Activated CD8-positive, alpha-beta memory T cell treated with anti-CD3 and anti-CD28 coated beads, Interleukin-2, amount 50 U/mL, for 24 hours (primary cell): ENCODE measurements at regions not wholly inside any gene's neighbourhood (a gene's known extent, or its start where the extent isn't known, plus 50 kb on each side); places are given as distances from the start of the nearest gene placed in this dataset.

Experiments
- DNase-seq: peaks from one replicate; pipeline ENCODE4 v3.0.0-alpha.2; 2020; ENCODE audit errors: extremely low read depth

DNA sequence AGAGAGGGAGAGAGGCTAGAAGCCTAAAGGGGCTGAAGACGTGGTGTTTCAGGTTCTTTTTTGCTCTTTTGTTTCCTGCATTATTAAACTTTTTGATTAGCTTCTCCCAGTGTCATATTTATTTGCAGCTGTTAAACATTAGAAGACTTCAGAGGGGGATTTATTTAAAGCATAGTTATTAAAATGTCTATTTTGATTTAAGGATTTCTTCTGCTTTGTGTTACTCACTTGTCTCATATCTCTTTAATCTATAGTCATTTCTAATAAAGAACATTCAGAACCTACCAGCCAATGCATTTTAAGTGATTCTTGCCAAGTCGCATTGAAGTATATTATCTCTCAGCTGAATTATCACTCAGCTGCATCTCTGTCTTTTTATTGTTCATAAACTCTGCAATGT lies 152.0 kb upstream of the DYRK2 start:
- DNase-seq = no peak

DNA sequence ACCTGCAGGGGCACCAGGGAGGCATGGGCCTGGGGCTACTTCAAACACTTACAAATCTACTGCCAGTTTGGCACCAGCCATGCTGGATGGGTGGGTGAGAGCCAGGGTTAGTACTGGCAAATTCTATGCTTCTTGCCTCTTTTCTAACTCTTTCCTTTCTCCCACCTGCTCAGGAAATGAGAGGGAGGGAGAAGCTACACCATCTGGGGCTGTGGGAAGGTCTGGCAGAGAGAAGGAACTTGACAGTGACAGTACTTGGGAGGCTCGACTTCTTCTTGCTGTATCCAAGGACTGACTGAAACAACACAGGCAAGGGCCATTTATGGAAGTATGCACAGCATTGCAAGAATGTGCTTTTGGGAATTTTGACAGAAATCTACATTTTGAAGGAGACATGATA lies 149.6 kb upstream of the DYRK2 start:
- no peak for DNase-seq

DNA sequence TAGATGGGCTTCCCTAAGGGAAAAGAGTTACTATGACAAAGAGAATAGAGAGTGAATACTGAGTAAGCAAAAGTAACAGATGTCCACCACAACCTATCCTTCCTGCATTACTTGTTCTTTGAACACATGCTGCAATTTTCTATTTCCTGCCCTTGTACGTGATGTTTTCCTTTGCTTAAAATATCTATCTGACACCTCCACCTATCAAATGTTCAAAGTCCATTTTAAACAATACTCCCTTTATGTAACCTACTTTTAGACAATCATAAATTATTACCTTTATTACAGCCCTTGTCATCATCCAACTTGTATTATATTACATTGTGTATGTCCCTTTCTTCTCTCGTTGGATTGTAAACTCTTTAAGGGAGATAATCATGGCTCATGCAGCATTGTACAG lies 147.2 kb upstream of the DYRK2 start:
- DNase-seq = no peak

DNA sequence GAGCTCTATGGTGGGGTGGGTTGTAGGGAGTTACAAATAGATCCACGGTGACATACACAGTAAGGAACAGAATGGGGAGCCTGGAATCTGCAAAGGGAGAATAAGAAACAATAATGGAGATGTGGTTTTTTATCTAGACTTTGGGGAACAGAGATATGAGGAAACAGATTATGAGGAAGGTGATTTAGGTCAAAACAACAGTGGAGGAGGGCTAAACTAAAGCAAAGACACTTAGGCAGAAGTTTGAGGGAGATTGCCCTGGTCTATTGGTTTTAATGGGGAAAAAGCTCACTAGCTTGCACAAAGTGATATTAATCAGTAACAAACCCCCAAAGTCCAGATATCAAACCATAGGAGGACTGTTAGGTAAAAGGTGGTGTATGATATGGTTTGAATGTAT lies 144.5 kb upstream of the DYRK2 start:
- DNase-seq = no peak

DNA sequence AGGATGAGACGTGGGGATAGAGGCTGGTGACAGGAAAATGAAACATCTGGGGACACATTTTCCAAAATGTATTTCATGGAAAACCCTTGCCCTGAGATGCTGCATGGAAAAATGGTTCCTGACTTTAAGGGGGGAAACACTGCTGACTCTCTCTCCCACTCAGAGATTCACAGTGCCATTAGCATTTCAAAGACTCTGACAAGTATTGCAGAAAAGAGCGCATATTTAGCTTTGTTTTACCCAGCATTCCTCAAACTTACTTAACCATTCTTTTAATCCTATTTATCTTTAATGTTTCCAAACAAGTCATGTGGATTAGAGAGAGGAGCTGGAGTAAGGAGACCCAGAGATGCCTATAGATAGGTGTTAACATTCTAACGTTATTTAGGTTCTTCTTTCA lies 141.8 kb upstream of the DYRK2 start:
- DNase-seq = no peak

DNA sequence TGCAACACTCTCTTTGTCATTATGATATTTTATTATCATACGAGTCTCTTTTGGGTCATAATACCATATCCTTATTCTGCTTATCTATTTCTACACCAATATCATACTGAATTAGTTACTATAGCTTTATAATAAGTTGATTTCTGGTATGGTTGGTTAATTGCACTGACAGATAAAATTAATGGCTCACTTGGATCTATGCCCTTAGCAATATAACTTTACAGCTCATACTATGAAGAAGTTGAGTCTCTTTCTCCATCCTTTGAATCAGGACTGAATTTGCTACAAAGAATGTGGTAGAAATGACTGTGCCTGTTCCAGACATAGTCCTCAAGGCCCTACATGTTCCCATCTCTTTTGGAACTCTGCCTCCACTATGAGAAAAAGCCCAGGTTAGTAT lies 139.7 kb upstream of the DYRK2 start:
- DNase-seq = no peak

DNA sequence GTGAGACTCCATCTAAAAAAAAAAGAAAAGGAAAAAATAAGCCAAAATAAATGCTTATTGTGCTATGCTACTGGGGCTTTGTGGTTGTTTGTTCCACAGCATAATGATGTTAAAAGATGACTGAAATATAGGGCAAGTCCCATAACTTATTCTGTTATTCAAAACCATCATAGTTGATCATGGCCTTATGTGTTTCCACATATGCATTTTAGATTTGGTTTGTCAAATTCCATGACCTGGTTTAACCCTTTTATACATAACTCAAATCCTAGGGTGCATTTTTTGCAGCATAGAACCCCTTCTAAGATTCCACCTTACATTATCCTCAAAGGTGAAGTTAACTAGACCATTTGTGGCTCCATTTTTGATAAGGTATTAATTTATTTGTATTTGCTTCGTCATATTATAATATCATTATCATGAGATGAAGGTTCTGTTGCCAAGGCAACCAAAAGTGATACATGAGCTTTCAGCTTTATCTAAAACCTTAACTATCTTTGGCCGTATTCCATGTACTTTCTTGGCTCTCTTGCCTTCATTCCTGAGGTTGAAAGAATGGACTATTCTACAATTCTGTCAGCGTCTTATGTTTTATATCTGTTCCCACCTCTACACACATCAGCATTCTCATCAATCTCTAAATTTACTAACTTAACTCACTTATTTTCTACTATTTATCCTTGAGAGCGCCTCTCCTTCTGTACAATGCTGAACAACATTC lies 138.7 kb upstream of the DYRK2 start:
- no peak for DNase-seq

DNA sequence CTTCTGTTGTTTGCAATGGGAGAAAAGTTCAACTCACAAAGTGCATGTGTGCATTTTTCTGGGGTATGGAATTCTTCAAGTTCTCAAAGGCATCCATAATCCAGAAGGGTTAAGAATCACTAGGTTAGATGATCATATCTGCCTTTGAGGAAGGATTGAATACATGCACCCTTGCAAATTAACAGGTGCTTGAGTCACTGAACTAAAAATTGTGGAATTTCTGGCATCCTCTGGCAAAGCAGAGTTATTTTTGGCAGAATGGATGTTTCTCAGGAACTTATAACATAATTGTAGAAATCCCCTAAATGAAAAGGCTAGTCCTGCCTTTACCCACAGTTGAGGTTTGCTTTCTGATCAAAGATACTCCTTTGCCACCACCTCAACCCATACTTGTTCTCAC lies 136.5 kb upstream of the DYRK2 start:
- no peak for DNase-seq

DNA sequence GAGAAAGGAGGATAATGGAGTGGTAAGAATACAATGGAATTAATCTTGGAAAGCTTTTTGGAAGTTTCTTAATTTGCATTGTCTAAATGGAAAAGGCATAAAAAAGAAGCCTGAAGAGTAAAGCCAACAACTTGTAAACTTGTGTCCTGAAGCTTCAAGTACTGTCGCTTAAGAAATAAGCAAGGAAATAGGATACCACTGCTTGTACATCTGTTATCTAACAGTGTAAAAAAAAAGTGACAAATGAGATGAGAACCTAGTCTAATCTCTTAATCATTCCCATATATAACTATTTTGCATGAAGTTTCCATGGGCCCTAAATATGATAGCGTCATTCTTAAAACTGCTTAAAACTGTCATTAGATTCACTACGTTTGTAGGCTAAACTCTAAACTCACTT lies 134.0 kb upstream of the DYRK2 start:
- DNase-seq = no peak

DNA sequence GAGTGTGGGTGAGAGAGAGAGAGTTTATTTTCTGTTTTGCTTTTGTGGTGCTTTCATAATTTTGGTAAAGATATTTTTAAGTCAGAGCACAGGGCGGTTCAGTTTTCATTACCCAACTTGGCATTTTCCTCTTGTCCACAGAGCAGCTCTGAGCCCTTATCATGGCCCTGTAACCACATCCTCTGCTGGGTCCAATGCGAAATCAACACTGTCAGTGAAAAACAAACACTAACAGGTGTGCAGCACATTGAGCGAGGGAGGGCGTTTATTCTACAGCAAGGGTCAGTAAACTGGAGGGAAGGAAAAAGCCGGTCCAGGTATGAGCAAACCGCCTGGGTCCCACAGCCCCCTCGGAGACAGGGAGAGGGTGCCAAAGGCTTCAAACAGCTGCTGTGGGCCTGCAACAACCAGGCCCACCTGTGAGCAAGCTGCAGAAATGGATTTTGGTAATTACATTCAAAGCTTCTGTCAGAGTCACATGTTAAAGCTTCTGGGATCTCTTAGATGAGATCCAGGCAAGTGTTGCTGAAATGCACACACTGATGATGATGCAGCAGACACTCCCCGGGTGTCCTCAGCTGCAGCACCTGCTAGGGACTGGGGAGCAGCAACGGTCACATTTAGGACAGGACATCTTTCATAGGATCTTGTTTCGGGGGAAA lies 132.7 kb upstream of the DYRK2 start:
- DNase-seq = no peak

DNA sequence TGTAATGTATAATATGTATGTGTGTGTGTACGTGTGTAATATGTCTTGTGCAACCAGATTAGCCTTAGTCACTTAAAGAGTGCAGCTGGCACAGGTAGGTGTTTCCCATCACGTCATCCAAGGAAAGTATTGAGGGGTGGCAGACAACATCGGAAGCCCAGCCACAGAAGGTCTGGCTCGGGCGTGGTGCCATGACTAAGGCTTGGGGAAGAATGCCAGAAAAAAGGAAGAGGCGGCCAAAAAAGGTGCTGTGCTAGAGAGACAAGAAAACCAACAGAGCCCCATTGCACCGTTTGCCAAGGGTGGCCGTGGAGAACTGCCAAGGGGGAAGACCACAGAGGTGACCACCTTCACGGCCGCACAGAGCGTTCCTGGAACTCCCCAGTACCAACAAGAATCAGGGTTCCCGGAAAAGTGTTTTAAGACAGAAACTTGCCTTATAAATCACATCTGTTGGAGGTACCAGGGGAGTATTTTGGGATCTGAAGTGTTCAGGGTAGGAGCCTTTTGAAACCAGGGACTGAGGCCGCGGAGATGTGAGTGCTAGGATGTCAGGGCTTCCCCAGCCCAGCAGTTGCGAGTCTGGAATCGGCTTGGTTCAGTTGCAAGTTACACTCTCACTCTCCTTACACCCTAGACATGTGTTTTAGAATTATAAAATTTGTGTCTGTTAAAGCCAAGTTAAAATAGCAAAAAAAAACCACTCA lies 131.2 kb upstream of the DYRK2 start:
- DNase-seq = no peak

DNA sequence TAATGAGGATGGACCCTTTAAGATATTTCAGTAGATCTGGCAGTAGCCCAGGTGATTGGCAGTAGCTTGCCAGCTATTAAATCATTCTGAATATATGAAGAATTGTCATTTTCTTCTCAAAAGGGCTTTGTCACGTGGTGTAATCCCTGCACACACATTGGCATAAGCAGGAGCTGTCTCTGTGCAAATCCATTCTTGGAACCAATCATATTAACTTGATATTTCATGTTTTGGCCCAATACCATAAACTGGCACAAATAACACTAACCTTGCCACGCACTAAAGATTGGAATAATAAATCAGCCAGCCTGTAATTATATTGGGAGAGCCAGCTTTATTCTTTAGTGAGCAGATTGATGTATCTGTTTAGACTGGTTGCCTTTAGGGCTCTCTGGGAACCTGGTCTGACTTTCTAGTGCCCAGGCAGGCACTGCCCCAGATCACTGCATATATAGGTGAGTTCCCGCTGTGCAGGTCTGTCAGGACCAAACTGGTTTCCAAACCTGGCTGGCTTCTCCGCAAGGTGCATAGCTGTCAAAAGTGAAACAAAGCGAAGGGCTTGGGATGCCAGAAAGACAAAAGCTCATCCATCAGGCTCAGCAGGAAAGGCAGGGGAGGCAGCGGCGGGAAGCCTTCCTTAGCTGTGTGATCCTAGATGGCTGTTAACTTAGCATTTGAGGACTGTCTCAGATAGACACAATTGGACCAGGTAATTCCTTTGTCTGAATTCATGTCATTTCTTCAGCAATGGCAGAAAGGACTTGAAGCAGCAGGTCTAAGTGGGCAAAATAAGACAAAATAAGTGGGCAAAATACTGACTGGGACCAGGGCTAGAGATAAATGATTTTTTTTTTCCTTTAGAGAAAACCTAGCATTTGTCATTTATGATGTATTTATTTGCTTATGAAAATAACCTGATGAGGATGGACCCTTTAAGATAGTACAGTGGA lies 128.8 kb upstream of the DYRK2 start:
- DNase-seq = no peak

DNA sequence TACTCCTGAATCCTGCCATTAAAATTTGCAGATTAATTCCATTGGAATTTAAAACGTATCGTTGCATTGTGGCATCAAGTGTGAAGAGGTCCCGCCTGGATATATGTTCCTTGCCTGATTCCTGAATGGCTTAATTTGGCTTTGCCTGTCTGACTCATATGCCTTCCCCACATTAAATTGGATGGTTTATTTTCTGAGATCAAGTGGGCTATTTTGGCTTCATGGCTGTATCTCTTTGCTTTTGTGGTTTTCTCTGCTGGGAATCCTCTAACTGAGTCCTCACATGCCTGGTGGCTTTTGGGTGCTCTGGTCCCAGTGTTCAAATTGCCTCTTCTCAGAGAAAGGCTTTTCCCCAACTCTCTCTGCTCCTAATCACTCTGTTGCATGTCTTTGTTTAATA lies 127.9 kb upstream of the DYRK2 start:
- DNase-seq = no peak

DNA sequence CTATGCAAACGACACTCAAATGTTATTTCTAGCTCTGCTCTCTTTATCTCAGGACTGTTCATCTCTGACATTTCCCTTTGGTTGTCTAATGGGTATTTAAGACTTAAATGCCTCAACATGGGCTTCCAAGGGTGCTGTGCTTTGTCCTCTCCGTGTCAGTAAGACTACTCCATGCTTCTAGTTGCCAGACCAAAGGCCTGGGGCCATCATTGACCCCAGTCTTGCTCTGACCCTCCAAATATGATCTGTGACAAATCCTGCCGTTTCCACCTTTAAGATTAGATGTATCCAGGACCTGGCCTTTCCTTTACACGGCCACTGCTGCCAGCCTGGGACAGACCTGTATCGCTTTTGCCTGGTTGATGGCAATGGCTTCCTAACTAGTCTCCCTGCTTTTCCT lies 126.3 kb upstream of the DYRK2 start:
- DNase-seq = no peak

DNA sequence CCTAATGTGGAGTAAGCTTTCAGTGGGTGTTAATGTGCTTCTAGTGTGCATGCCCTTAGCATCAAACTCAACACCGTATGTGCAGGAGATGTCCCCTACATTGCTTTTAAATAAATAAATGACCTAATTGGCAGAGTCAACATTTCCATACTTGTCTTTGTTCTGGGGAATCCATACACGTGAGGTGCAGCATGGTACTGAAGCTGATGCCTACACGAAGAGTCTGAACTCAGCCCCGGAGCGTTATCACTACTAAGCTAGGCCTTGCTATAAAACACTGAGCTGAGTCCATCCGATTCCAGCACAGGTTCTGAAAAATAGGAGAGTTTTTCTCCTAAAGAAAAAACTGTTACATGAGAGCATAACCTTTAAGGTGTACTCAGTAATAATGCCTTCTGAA lies 125.0 kb upstream of the DYRK2 start:
- no peak for DNase-seq

DNA sequence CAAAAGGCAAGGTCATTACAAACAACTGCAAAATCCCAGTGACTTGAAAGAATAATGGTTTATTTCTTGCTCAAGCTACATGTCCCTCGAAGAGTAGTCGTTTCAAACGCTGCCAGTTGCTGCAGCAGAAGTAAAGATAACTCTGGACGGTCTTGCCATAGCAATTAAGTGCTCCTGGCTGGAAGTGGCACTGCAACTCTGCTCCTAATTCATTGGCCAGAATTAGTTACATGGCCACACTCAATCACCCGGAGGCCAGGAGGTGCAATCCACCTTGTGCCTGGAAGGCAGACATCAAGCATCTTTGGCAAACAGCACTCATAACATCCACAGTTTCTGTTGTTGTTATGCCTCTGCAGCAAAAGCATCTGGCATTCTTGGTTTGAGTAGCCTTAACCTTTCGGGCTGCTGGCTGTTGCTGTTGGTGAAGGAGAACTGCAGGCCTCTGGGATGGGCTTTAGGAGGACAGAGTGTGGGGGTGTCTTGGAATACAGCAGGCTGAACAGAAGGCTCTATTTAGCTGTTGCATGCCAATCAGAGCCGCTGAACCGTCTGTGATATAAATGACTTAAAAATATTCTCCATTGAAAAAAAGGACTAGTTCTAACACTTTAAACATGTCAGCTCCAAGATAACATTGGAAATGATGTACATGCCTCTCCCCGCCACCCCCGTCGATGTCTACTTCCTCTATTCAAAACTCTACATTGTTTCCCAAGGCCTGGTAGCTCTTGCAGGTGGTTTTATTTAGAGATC lies 123.5 kb upstream of the DYRK2 start:
- no peak for DNase-seq

DNA sequence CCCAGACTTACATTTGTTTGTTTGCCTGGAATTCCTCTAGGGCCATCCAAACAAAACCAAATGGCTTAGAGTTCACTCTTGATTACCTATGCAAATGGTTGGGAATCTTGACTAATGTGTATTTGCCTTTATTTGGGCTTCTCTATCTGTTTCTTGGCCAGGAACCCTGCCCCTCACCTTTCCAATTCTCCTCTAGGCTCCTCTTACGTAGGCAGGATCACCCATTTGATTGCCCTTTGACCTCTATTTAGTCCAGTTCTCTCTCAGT lies 123.0 kb upstream of the DYRK2 start:
- no peak for DNase-seq

DNA sequence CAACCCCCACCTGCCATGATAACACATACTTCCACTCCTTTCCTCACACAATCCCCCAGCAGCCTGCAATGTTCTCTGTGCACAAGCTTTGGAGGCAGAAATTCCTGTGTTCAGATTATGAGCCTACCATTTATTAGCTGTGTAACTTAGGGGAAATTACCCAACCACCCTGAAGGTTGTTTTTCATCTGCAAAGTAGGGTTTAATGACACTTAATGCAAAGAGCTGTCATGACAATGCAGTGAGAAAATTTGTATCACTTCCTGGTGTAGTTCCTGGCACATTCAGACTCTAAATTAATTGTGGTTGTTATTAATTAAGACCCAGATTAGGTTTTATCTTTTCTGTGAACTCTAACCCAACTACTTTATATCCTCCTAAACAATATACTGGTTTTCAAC lies 122.4 kb upstream of the DYRK2 start:
- no peak for DNase-seq

DNA sequence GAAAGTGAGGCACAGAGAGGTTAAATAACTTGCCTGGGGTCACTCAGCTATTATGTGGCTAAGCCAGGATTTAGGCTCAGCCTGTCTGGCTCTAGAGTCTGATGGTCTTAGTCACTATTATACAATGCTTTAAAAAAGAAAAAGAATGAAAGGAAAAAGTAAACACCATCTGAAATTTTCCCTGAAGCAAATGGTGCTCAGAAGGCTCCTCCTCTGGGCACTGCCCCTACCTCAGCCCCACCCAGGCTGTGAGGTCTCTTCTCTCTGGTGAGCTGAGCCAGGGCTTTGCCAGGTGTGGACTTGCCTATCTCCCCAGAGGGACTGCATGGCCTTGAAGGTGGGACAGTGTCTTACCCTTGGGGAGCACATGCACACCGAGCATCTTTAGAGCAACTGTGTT lies 117.5 kb upstream of the DYRK2 start:
- no peak for DNase-seq

DNA sequence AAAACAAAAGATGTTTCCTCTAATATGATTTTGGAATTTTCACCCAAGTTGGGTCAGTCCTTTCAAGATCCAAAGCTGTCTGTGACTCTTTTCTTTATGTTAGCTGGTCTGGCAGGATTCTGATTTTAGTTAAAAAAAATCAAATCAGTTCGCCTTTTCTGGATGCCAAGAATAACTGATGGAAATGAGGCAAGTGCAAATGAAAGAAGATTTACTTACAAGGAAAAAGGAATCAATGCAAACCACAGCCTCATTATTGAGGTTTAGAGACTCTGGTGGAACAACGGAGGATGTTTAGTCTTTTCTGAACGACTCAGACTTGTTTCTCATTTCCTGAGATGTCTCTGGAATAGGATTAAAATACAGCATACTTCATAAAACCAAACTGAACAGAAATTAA lies 117.0 kb upstream of the DYRK2 start:
- no peak for DNase-seq

DNA sequence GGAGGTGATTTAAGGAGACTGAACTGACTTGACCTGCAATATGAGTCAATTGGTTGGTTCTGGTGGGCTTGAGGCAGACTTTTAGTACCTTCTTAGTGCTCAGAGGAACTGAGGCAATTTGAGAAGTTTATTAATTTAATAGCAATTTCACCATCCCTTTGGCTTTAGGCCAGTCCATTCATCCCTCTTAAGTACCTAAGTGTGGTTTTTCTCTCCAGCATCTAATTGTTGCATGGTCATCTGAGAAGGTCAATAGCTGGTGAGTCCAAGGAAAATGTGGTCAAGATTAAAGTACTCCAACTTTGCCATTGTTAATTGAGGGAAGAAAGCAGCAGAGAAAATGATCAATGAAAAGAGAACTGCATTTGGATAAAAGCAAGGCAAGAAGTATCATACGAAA lies 115.4 kb upstream of the DYRK2 start:
- no peak for DNase-seq

DNA sequence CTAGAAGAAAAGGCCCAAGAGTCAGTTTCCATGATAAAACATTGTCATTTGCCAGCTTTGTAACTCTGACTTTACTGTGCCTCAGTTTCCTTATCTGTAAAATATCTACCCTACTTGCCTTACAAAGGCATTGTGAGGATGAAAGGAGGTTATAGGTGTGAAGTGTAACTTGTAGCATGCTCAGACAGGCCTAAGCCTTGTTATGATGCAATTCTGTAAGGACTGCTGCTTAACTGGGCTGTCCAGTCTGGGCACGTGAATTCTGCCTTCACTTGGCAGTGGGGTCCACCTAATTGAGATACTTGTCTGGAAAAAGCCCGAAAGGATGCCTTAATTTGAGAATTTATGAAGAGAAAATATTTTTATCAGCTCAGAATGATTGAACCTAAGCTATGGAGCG lies 114.5 kb upstream of the DYRK2 start:
- DNase-seq = no peak
